Chondrocyte (in vitro differentiated cells): ENCODE measurements at regions not wholly inside any gene's neighbourhood (a gene's known extent, or its start where the extent isn't known, plus 50 kb on each side); places are given as distances from the start of the nearest gene placed in this dataset.

Experiments used
- DNase-seq: peaks from one replicate; pipeline ENCODE4 v3.0.0; 2021; ENCODE audit warnings: mixed read lengths, low spot score
- H3K27ac Mint-ChIP-seq: one replicate; pipeline ENCODE4 v1.8.0; 2021; ENCODE audit warnings: mild to moderate bottlenecking, moderate library complexity, mixed read lengths; ENCODE audit not compliant: unreplicated experiment
- H3K27me3 Mint-ChIP-seq: 2 replicates; pipeline ENCODE4 v1.8.0; 2021; ENCODE audit warnings: low read depth, mixed read lengths
- H3K36me3 Mint-ChIP-seq: 2 replicates; pipeline ENCODE4 v1.8.0; 2021; ENCODE audit warnings: low read depth, mixed read lengths
- H3K4me1 Mint-ChIP-seq: 2 replicates; pipeline ENCODE4 v1.8.0; 2021; ENCODE audit warnings: low read depth, mild to moderate bottlenecking, mixed read lengths
- H3K4me3 Mint-ChIP-seq: one replicate; pipeline ENCODE4 v1.8.0; 2021; ENCODE audit warnings: mild to moderate bottlenecking, moderate library complexity, mixed read lengths; ENCODE audit not compliant: unreplicated experiment
- H3K9me3 Mint-ChIP-seq: 2 replicates; pipeline ENCODE4 v1.8.0; 2021; ENCODE audit warnings: low read depth, mixed read lengths
- TF ChIP-seq, protein P1 (sequence below): fragments of 200-600 bp; sonication (generic); IDR thresholded peaks from 2 replicates; pipeline ENCODE4 v1.5.0; 2021; ENCODE audit warnings: antibody characterized with exemption, mild to moderate bottlenecking, moderate library complexity

DNA sequence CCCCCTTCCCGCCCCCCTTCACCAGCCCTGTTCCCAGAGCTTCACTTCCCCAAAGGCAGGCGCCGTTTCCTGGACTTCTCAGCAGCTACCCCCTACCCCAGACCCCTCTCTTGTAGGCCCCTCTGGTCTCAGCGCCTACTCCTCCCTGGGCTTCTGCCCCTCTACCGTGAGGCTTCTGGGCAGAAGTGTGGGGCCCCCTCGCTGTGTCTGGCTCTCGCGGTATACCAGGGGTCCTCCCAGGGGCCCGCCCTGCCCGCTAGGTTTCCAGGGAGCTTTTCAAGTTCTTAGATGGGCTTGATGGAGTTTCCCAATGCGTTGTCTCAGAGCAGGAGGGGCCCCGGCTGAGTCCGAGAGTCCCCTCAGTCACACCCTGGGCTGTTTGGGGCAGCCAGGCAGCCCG, 247.1 kb downstream of the SEC14L1 start:
- no peak for DNase-seq

DNA sequence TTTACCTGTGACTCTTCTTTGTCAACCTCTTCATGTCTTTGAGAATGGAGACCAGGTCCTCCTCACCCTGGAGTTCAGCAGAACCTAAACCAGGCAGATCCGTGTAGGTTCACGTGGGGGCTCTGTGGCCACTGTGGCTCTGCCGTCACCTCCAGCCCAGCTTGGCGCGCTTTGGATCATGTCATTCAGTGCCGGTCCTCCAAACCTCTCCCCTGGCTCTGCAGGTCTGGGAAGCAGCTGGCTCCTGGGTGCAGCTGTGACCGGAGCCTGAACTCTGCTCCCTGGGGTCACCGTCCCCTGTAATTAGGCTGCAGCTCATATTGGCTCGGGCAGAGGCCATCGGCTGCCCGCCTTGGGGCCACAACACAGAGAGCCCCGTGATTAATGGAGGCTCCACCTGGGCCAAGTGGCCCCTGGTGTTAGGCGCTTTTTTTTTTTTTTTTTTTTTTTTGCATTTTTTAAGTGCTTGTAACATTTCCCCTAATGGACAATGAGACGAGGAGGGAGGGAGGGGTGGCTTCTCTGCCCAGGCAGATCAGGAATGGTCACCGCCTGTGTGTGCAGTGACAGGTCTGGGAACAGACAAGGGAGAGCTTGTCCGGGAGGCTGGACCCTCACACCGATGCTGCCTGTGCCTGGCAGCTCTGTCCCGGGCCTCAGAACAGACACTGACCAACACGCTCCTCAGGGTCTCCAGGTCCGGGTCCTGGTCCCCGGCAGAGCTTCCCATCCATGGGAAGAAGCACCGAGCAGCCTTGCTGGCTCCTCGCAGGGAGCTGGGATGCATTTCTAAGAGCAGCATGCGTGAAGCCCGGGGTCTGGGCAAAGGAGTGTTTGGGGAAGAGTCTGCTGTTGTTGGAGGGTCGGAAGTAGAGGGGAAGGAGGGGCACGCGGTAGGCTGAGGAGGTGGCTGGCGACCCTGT, 247.9 kb downstream of the SEC14L1 start:
- TF ChIP-seq, protein P1, sequence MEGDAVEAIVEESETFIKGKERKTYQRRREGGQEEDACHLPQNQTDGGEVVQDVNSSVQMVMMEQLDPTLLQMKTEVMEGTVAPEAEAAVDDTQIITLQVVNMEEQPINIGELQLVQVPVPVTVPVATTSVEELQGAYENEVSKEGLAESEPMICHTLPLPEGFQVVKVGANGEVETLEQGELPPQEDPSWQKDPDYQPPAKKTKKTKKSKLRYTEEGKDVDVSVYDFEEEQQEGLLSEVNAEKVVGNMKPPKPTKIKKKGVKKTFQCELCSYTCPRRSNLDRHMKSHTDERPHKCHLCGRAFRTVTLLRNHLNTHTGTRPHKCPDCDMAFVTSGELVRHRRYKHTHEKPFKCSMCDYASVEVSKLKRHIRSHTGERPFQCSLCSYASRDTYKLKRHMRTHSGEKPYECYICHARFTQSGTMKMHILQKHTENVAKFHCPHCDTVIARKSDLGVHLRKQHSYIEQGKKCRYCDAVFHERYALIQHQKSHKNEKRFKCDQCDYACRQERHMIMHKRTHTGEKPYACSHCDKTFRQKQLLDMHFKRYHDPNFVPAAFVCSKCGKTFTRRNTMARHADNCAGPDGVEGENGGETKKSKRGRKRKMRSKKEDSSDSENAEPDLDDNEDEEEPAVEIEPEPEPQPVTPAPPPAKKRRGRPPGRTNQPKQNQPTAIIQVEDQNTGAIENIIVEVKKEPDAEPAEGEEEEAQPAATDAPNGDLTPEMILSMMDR: no peak
- Mint-ChIP-seq H3K27ac (peak overlapping the region; percentile 54), H3K4me1 (peaks cover 83% of the 10 kb centered on the region), H3K36me3 (no peaks in the 10 kb centered on the region), H3K27me3 (no peaks in the 10 kb centered on the region), H3K4me3 (peak overlapping the region; percentile 12), H3K9me3 (no peaks in the 10 kb centered on the region)
- DNase-seq: no peak

More for the DNA sequence above, 247.1 kb downstream of the SEC14L1 start:
- TF ChIP-seq, protein P1: no peak
- Mint-ChIP-seq H3K4me3 (no peak overlapping the region), H3K27ac (no peak overlapping the region), H3K36me3 (no peaks in the 10 kb centered on the region), H3K27me3 (no peaks in the 10 kb centered on the region), H3K4me1 (peaks cover 85% of the 10 kb centered on the region), H3K9me3 (no peaks in the 10 kb centered on the region)

DNA sequence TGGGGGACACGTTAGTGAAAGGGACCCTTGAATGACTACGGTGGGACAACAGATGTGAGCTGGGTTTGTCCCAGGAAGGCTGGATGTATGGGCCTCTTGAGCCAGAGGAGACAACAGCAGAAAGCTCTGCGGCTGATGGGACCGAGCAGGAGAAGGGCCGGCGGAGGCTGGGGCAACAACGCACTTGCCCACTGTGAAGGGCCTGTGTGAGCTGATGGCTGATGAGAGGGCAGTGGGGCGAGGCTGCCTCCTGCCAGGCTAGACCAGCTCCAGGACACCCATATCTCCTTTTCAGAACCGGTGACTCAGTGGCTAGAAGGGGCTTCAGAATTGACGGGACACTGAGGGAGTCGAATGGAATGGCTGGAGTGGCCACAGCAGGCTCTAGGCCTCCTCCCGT, 250.1 kb downstream of the SEC14L1 start:
- Mint-ChIP-seq H3K4me3 (no peak overlapping the region), H3K9me3 (no peaks in the 10 kb centered on the region), H3K4me1 (peaks cover 86% of the 10 kb centered on the region), H3K27ac (peak overlapping the region; percentile 97), H3K36me3 (no peaks in the 10 kb centered on the region), H3K27me3 (no peaks in the 10 kb centered on the region)
- TF ChIP-seq, protein P1: no peak
- DNase-seq: no peak

DNA sequence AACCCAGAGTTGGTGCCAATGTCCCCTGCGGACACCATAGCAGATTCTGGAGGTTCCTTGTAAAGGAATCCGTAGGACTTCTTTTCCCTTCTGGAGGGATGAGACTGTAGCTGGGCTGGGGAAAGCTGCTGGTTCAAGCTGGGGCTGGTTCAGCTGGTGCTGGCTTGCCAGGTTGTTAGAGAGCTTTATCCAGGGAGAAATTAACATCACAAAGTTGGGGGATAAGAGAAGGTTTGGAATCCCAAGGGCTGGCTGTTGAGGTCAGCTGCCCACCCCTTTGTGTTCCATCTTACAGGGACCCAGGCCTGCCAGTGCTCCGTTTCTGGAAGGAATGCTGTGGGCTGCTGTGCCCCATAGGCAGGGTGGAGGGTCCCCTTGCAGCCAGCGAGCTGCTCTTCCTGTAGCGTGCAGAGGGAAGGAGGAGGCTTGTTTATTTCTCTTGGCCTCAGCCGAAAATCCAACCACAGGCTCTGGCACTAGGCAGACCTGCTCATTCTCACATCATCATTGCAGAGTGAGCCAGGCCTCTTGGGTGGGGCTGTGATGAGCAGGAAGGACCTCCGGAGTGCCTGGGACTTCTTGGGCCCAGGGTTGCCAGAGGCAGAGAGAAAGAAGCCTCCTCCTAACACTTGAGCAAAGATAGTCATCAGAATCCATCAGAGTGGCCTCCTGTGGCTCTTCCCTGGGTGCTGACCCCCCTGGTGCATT, 251.1 kb downstream of the SEC14L1 start:
- Mint-ChIP-seq H3K27me3 (no peaks in the 10 kb centered on the region), H3K36me3 (peaks cover 2% of the 10 kb centered on the region), H3K4me1 (peaks cover 79% of the 10 kb centered on the region), H3K27ac (peak overlapping the region; percentile 97), H3K4me3 (peak overlapping the region; percentile 35), H3K9me3 (no peaks in the 10 kb centered on the region)
- DNase-seq: no peak
- TF ChIP-seq, protein P1: no peak
